H54 (cell line): ENCODE measurements at regions not wholly inside any gene's neighbourhood (a gene's known extent, or its start where the extent isn't known, plus 50 kb on each side); places are given as distances from the start of the nearest gene placed in this dataset.

Experiments
- DNase-seq: peaks from one replicate; pipeline ENCODE4 v3.0.0; 2011; ENCODE audit warnings: low spot score, mixed read lengths; ENCODE audit not compliant: insufficient read length
- FAIRE-seq: peaks from 3 replicates; lab custom pipeline; 2011; peaks lifted over from hg19 to GRCh38; lab: Jason Lieb, UNC
- POLR2A ChIP-seq: IDR thresholded peaks from 2 replicates; pipeline ENCODE4 v1.6.1; 2011; ENCODE audit warnings: low read depth, mild to moderate bottlenecking, low read length

DNA sequence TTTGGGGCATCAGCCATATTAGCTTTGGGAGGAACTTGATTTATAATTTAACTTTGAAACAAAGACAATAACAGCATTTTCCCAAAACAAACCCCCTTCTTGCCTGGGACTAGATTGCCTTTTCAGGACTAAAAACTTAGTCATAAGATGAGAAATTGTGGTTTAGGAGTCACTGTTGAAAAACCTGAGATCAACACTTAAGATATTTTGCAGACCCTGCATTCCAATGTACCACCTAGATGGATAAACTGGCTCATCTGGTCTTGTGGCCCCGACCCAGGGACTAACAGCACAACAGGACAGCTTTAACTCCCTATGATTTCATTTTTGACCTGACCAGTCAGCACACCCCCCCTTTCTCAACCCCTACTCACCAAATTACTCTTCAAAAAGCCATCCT is 1165.4 kb downstream of the XPNPEP1 start:
- TF ChIP-seq POLR2A: no peak
- no peak for DNase-seq
- no peak for FAIRE-seq

DNA sequence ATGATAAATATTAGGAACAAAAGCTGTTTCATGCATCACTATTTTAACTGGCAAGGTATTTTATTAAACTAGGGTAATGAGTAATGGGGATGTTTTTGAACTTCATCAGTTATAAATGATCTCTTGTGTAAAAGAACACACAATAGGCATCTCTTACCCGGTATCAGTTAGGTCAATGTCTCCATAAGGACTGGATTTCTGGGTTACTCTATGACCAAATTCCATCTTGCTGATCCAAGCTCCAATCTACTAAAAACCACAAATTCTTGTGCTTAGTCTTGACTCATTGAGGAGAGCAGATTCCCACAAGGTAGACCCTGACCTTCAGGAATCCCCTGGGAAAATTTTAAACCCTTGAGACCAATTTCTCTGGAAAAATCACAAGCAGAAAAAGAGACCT is 1167.7 kb downstream of the XPNPEP1 start:
- no peak for FAIRE-seq
- DNase-seq: no peak
- no peak for TF ChIP-seq POLR2A

DNA sequence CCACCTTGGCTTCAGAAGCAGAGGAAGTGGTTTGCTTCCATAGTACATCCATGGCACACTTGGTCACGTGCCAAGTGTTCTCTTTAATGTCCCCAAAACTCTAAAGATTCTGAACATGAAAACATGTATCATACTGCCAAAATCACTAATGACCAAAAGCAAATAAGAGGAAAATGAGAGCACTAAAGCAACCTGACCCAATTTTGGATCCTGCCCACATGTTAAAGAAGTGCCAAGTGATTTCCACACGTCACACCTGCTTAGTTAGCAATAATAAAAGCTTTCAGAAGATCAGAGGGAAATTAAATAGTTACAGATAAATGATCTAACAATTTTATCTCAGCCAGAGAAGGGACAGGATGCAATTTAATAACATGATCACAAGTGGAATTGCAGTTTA is 1170.0 kb downstream of the XPNPEP1 start:
- TF ChIP-seq POLR2A: no peak
- DNase-seq (no peak), FAIRE-seq (no peak)

DNA sequence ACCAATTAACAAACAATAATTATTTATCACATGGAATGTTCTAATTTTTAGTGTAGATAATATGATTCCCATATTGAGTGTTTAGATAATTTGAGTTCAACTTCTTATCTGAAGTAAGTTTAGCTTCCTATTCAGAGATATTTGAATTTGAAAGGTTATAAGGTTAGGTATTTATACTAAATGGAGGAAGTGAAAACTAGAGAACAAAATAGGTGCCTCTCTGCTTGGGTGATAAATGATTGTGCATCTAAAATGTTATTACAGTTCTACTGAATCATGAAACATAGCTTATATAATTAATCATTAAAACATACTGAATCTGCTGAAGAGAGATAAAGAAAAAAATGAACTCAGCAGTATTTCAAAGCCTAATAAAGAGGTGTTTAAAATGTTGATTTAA is 1174.3 kb downstream of the XPNPEP1 start:
- no peak for FAIRE-seq
- no peak for TF ChIP-seq POLR2A
- DNase-seq: no peak

DNA sequence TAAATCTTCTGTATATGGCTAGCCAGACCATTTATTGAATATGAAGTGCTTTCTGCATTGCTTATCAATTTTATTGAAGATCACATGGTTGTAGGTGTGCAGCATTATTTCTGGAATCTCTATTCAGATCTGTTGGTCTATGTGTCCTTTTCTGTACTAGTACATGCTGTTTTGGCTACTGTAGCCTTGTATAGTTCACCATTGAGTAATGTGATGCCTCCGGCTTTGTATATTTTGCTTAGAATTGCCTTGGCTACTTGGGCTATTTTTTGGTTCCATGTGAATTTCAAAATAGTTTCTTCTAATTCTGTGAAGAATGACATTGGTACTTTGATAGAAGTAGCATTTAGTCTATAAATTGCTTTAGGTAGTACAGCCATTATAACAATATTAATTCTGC is 1187.2 kb downstream of the XPNPEP1 start:
- DNase-seq (no peak), FAIRE-seq (no peak)
- no peak for TF ChIP-seq POLR2A

DNA sequence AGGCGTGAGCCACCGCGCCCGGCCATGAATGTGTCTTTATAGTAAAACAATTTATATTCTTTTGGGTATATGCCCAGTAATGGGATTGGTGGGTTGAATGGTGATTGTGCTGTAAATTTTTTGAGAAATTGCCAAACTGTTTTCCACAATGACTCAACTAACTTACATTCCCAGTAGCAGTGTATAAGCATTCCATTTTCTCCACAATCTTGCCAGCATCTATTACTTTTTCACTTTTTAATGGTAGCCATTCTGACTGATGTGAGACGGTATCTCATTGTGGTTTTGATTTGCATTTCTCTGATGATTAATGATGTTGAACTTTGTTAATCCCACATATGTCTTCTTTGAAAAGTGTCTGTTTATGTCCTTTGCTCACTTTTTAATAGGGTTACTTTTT is 1187.9 kb downstream of the XPNPEP1 start:
- FAIRE-seq (no peak), DNase-seq (no peak)
- TF ChIP-seq POLR2A: no peak

DNA sequence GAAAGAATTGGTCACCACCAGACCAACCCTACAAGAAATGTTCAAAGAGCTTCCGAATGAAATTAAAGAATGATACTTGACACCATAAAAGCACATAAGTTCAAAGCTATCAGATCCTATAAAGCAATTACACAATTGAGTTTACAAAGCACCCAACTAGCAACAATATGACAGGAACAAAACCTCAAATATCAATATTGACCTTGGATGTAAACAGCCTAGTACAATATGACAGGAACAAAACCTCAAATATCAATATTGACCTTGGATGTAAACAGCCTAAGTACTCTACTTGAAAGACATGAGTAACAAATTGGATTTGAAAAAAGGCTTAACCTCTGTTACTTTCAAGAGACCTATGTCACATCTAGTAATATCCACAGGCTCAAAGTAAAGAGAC is 1201.4 kb downstream of the XPNPEP1 start:
- DNase-seq: no peak
- TF ChIP-seq POLR2A: no peak
- FAIRE-seq: no peak

DNA sequence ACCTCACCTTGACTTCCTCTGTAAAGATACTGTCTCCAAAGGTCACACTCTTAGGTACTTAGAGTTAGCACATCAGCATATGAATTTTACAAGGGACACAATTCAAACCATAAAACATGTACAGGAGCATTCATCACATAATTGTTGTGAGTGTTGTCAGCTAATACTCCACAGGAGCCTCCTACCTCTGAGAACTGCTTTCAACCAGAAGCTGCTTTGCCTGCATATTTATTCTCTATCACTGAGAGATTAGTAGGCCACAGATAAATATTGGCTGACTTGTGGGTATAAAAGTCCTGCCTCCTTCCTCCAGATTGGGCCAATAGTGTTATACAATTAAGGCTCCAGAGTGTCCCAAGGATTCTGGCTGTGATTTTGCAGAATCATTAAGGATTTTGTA is 1207.0 kb downstream of the XPNPEP1 start:
- DNase-seq (no peak), FAIRE-seq (no peak)
- TF ChIP-seq POLR2A: no peak

DNA sequence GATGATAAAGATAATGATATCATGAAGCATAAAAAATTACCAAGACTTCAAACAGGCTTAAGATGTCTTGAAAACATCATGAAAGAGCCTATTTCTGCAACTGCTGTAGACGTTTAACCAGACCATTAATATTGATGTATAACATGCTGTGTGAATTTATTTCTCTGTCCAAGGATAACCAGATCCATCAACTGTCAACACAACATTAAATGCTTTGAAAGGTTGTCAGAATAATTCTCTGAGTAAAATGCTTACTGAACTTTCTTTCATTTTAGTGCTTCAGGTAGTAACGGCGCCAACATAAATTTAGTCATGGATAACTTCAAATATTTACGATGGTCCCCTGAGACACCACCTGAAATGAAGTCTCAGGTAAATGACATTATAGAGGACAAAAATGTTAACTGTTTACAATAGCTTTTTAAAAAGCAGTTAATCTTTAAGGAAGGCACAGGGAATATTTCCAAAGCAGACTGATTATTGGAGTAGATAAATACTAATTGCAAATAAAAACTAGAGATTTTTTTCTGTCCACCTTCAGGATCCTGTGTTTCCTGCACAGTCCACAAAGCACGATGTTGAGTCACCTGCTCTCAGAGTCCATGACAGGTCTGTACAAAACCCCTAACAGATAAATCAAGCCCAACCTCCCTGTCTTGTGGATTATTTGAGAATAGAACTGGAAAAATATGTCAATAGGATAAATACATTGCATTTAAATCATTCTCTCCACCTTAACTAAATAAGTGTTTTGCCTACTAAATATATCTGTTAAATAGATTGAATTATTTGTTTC is 1213.2 kb downstream of the XPNPEP1 start:
- no peak for FAIRE-seq
- TF ChIP-seq POLR2A: no peak
- DNase-seq: no peak

DNA sequence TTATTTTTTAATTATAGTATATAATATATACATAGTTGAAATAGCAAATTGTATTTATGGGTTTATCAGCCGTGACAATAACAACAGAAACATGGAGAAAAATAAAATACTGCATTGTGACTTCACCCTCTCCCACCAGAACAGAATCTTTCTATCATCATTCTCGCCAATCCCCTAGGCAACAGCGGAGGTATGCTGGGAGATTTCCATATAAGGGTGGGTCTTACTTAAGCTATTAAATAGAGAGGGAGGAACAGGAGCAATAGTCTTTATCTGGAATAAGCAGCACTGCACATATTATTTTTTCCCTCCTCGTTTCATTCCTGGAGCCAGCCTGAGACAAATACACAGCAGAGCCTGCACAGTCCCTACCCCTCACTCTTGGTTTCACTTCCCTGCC is 1214.9 kb downstream of the XPNPEP1 start:
- FAIRE-seq: no peak
- no peak for TF ChIP-seq POLR2A

DNA sequence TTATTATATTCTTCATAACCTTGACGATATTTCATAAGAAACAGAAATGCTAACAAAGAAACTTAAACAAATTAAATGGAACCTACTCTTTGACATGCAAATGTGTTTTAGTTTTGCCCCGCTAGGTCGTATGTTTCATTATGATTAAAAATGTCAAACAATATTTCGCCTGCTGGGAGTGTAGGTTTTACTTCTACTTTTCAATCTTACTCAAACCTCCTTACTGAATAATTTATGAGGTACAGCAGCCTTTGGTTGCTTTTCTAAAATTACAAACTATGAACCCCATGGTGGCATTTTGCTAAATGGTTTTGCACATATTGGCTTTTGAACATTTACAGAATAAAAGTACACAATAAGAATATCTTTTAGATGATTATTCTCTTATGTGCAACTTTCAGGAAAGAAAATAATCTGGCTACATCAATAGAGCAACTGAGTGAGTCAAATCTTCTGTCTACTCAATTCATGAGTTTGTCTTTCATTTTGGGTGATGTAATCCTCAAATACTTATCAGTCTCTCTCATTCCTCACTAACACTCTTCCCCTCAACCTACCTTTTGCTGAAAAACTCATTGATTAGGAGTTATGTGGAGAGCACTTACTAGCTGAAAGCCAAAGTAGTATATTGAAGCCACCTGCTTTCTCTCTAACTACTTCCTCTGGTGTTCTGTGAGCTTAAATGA is 1226.4 kb downstream of the XPNPEP1 start:
- TF ChIP-seq POLR2A: no peak
- DNase-seq (no peak), FAIRE-seq (no peak)

More for the DNA sequence above, 1214.9 kb downstream of the XPNPEP1 start:
- DNase-seq: no peak

DNA sequence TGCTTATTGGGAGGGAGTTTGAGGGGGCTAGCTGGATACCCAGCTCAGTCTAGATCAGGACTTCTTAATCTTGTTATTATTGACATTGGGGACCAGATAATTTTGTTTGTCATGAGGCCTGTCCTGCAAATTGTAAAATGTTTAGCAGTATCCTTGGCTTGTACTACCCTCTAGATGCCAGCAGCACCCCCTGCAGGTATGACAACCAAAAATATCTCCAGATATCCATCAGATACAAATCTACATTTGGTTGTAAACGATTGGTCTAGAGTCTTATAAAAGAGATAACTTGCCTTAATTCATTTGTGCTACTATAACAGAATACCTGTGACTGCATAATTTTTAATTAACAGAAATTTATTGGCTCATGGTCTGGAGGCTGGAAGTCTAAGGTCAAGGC is 1232.2 kb downstream of the XPNPEP1 start:
- FAIRE-seq: no peak
- no peak for TF ChIP-seq POLR2A
- no peak for DNase-seq

DNA sequence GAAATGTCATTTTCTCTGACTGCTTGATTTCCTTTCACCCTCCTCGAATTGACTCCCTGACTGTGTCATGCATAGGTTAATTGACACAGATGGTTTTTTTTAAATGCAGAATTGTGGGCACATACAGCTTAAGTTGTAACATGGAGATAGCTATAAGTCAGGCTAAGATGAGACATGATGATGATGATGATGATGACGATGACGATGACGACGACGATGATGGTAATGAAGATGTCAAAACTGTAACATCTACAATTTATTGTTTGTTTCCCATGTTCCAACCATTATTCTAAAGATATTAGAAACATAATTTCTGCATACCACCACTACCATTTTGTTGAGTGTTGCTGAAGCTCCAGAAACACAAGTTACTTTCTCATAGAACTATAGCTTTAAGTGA is 1232.8 kb downstream of the XPNPEP1 start:
- no peak for TF ChIP-seq POLR2A
- no peak for DNase-seq
- no peak for FAIRE-seq

DNA sequence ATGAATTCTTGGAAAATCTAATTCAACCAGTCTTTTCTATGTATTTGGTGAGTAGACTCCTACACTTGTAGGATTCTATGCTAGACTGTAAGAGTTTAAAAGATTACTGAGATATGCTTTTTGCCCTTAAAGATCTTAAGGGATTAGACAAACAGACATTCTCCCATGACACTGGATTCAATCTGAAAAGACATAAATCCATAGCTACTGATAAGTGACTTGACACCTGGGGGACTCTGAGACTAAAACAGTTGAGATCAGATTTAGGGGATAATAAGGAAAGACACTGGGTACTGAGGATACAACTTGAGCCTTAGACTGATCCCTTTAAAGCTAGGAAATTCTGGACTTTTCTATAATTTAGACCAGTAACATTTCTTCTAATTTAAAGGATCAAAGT is 1233.4 kb downstream of the XPNPEP1 start:
- FAIRE-seq (no peak), DNase-seq (no peak)
- TF ChIP-seq POLR2A: no peak

DNA sequence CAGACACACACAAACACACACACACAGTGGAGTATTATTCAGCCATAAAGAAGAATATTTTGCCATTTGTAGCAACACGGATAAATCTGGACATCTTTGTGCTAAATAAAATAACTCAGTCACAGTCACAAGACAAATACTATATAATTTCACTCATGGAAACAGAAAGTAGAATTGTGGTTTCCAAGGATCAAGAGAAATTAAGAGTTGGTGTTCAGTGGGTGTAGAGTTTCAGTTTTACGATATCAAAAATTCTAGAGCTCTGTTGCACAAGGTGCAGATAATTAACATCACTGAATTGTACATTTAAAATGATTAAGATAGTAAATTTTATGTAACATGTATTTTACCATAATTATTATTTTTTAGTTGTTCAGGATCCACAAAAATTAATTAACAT is 1235.0 kb downstream of the XPNPEP1 start:
- no peak for DNase-seq
- FAIRE-seq: no peak

More for the DNA sequence above, 1235.0 kb downstream of the XPNPEP1 start:
- TF ChIP-seq POLR2A: no peak
